Panc1 (cell line): ENCODE measurements at regions not wholly inside any gene's neighbourhood (a gene's known extent, or its start where the extent isn't known, plus 50 kb on each side); places are given as distances from the start of the nearest gene placed in this dataset.

Experiments
- TCF7L2 ChIP-seq: IDR thresholded peaks from 2 replicates; pipeline ENCODE4 v1.6.1; 2011; ENCODE audit warnings: mild to moderate bottlenecking, low read depth, low read length, inconsistent platforms
- TF ChIP-seq, protein P1 (sequence below): fragments of 450-650 bp; IDR thresholded peaks from 2 replicates; pipeline ENCODE4 v1.5.1; 2017; ENCODE audit warnings: mild to moderate bottlenecking

DNA sequence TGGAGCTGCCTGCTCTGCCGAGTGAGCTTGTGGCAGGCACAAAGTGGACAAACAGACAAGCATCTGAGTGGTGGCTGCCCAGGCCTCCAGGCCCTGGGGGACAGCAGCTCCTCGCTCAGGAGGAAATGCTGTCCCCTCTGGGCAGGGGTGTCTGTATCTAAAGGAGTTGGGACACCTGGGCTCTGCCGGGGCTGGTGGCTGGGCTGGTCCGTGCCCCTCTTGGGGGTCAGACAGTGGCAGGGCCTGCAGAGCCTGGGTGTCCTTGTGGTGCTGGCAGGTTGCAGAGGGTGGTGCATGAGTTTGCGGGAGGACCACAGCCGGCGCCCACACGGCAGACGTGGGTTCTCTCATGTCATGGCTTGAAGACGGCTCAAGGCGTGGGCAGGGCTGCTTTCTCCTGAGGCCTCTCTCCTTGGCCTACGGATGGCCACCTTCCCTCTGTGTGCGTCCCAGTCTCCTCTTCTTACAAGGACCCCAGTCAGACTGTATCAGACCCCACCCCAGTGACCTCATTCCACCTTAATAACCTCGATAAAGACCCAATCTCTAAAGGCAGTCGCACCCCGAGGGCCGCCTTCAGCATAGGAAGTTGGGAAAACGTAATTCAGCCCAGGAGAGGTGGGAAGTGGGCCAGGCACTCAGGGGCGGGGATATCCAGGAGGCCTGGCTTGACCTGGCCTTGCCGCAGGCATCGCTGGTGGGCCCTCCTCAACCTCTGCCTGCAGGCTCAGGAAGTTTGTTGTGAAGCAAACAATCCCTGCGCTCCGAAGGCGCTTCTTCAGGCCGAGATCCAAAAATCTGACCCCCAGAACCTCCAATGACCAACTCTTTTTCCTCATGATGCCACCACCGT is 110.0 kb downstream of the KIF26A start:
- TF ChIP-seq, protein P1, sequence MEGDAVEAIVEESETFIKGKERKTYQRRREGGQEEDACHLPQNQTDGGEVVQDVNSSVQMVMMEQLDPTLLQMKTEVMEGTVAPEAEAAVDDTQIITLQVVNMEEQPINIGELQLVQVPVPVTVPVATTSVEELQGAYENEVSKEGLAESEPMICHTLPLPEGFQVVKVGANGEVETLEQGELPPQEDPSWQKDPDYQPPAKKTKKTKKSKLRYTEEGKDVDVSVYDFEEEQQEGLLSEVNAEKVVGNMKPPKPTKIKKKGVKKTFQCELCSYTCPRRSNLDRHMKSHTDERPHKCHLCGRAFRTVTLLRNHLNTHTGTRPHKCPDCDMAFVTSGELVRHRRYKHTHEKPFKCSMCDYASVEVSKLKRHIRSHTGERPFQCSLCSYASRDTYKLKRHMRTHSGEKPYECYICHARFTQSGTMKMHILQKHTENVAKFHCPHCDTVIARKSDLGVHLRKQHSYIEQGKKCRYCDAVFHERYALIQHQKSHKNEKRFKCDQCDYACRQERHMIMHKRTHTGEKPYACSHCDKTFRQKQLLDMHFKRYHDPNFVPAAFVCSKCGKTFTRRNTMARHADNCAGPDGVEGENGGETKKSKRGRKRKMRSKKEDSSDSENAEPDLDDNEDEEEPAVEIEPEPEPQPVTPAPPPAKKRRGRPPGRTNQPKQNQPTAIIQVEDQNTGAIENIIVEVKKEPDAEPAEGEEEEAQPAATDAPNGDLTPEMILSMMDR, result no peak
- TF ChIP-seq TCF7L2, result no peak
